Neural crest cell (in vitro differentiated cells): ENCODE measurements at regions not wholly inside any gene's neighbourhood (a gene's known extent, or its start where the extent isn't known, plus 50 kb on each side); places are given as distances from the start of the nearest gene placed in this dataset.
"Not testable (repeated sequence)": the region's sequence is repeated elsewhere in the genome, so short reads cannot be mapped to it uniquely, and the experiment has no call there.

Source experiments
- DNase-seq: peaks from one replicate; pipeline ENCODE4 v3.0.0; 2021; ENCODE audit warnings: low read depth, mixed read lengths, low spot score
- H3K27ac Mint-ChIP-seq: one replicate; pipeline ENCODE4 v1.8.0; 2021; ENCODE audit warnings: mild to moderate bottlenecking, mixed read lengths; ENCODE audit not compliant: unreplicated experiment
- H3K27me3 Mint-ChIP-seq: 2 replicates; pipeline ENCODE4 v1.8.0; 2021; ENCODE audit warnings: low read depth, mild to moderate bottlenecking, mixed read lengths
- H3K36me3 Mint-ChIP-seq: 2 replicates; pipeline ENCODE4 v1.8.0; 2021; ENCODE audit warnings: low read depth, mild to moderate bottlenecking, mixed read lengths
- H3K4me1 Mint-ChIP-seq: 2 replicates; pipeline ENCODE4 v1.8.0; 2021; ENCODE audit warnings: mixed read lengths
- H3K4me3 Mint-ChIP-seq: one replicate; pipeline ENCODE4 v1.8.0; 2021; ENCODE audit warnings: mild to moderate bottlenecking, mixed read lengths
- H3K9me3 Mint-ChIP-seq: 2 replicates; pipeline ENCODE4 v1.8.0; 2021; ENCODE audit warnings: mixed read lengths
- TF ChIP-seq, protein P1 (sequence below): fragments of 200-600 bp; sonication (generic); conservative IDR thresholded peaks from 2 replicates; pipeline ENCODE4 v1.5.0; 2021; ENCODE audit warnings: antibody characterized with exemption, mild to moderate bottlenecking

GRCh38 chr14:89695846-89696245 is 258.7 kb downstream of the EFCAB11 start:
- TF ChIP-seq, protein P1, sequence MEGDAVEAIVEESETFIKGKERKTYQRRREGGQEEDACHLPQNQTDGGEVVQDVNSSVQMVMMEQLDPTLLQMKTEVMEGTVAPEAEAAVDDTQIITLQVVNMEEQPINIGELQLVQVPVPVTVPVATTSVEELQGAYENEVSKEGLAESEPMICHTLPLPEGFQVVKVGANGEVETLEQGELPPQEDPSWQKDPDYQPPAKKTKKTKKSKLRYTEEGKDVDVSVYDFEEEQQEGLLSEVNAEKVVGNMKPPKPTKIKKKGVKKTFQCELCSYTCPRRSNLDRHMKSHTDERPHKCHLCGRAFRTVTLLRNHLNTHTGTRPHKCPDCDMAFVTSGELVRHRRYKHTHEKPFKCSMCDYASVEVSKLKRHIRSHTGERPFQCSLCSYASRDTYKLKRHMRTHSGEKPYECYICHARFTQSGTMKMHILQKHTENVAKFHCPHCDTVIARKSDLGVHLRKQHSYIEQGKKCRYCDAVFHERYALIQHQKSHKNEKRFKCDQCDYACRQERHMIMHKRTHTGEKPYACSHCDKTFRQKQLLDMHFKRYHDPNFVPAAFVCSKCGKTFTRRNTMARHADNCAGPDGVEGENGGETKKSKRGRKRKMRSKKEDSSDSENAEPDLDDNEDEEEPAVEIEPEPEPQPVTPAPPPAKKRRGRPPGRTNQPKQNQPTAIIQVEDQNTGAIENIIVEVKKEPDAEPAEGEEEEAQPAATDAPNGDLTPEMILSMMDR = no peak
- H3K4me3 Mint-ChIP-seq = no peak overlapping the region
- H3K27me3 Mint-ChIP-seq = no peaks in the 10 kb centered on the region

GRCh38 chr14:89690139-89690538 is 264.4 kb downstream of the EFCAB11 start:
- no peak overlapping the region for H3K27ac Mint-ChIP-seq
- TF ChIP-seq, protein P1 = no peak
- no peak for DNase-seq
- H3K4me3 Mint-ChIP-seq = no peak overlapping the region
- no peaks in the 10 kb centered on the region for H3K4me1 Mint-ChIP-seq
- H3K36me3 Mint-ChIP-seq = peaks cover 2% of the 10 kb centered on the region
- H3K27me3 Mint-ChIP-seq = no peaks in the 10 kb centered on the region
- peaks cover 6% of the 10 kb centered on the region for H3K9me3 Mint-ChIP-seq

More at GRCh38 chr14:89695846-89696245, 258.7 kb downstream of the EFCAB11 start:
- Mint-ChIP-seq H3K9me3 (no peaks in the 10 kb centered on the region), H3K36me3 (no peaks in the 10 kb centered on the region), H3K27ac (no peak overlapping the region), H3K4me1 (peaks cover 9% of the 10 kb centered on the region)
- DNase-seq = no peak

GRCh38 chr14:89689711-89690110 is 264.8 kb downstream of the EFCAB11 start:
- not testable (repeated sequence) for H3K4me1 Mint-ChIP-seq, H3K27ac Mint-ChIP-seq, H3K9me3 Mint-ChIP-seq, H3K27me3 Mint-ChIP-seq, DNase-seq, H3K36me3 Mint-ChIP-seq, H3K4me3 Mint-ChIP-seq

- Mint-ChIP-seq H3K9me3 (peaks cover 8% of the 10 kb centered on the region), H3K4me3 (no peak overlapping the region), H3K27me3 (no peaks in the 10 kb centered on the region), H3K36me3 (peaks cover 5% of the 10 kb centered on the region), H3K4me1 (no peaks in the 10 kb centered on the region), H3K27ac (no peak overlapping the region)
- no peak for DNase-seq
- TF ChIP-seq, protein P1 = no peak
Observed at GRCh38 chr14:89688507-89689211, 265.9 kb downstream of the EFCAB11 start.

GRCh38 chr14:89687129-89687528 is 267.4 kb downstream of the EFCAB11 start:
- DNase-seq, H3K27me3 Mint-ChIP-seq, H3K4me1 Mint-ChIP-seq, H3K27ac Mint-ChIP-seq, H3K4me3 Mint-ChIP-seq, H3K36me3 Mint-ChIP-seq: not testable (repeated sequence)
- peaks cover 13% of the 10 kb centered on the region for H3K9me3 Mint-ChIP-seq

DNA sequence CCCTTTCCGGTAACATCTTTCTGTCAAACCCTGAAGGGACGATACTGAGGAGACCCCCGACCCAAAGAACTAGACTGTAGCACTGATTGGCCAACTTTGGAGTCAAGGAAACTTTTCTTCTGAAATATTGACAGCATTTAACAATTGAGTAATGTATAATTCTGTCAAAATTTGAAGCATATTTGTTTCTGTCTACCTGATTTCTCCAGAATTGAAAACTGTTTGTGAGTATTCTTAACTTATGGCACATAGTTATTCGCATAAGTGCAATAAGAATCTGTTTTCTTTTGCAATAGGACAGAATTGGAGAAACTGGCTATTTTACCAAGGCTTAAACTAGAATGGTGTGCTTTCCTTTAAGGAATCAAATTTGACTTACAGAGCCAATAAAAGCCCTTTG is 267.1 kb upstream of the FOXN3 start:
- H3K36me3 Mint-ChIP-seq = peaks cover 5% of the 10 kb centered on the region
- no peaks in the 10 kb centered on the region for H3K4me1 Mint-ChIP-seq
- no peak overlapping the region for H3K4me3 Mint-ChIP-seq
- peaks cover 13% of the 10 kb centered on the region for H3K9me3 Mint-ChIP-seq
- DNase-seq = no peak
- TF ChIP-seq, protein P1 = no peak
- H3K27ac Mint-ChIP-seq = no peak overlapping the region
- H3K27me3 Mint-ChIP-seq = no peaks in the 10 kb centered on the region
